Nephron progenitor cell (in vitro differentiated cells): ENCODE measurements at regions not wholly inside any gene's neighbourhood (a gene's known extent, or its start where the extent isn't known, plus 50 kb on each side); places are given as distances from the start of the nearest gene placed in this dataset.

Experiments
- DNase-seq: peaks from one replicate; pipeline ENCODE4 v3.0.0; 2021
- H3K27ac Mint-ChIP-seq: 2 replicates; pipeline ENCODE4 v1.8.0; 2021; ENCODE audit warnings: mild to moderate bottlenecking, moderate library complexity, mixed read lengths
- H3K27me3 Mint-ChIP-seq: 2 replicates; pipeline ENCODE4 v1.8.0; 2021; ENCODE audit warnings: mild to moderate bottlenecking, low read depth, mixed read lengths; ENCODE audit not compliant: poor library complexity
- H3K36me3 Mint-ChIP-seq: 2 replicates; pipeline ENCODE4 v1.8.0; 2021; ENCODE audit warnings: low read depth, mixed read lengths
- H3K4me1 Mint-ChIP-seq: 2 replicates; pipeline ENCODE4 v1.8.0; 2021; ENCODE audit warnings: mixed read lengths
- H3K4me3 Mint-ChIP-seq: 2 replicates; pipeline ENCODE4 v1.8.0; 2021; ENCODE audit warnings: mild to moderate bottlenecking, moderate library complexity, mixed read lengths
- H3K9me3 Mint-ChIP-seq: 2 replicates; pipeline ENCODE4 v1.8.0; 2021; ENCODE audit warnings: mild to moderate bottlenecking, moderate library complexity, mixed read lengths
- CTCF ChIP-seq: fragments of 200-600 bp; sonication (generic); IDR thresholded peaks from 2 replicates; pipeline ENCODE4 v1.5.0; 2021; ENCODE audit warnings: antibody characterized with exemption

DNA sequence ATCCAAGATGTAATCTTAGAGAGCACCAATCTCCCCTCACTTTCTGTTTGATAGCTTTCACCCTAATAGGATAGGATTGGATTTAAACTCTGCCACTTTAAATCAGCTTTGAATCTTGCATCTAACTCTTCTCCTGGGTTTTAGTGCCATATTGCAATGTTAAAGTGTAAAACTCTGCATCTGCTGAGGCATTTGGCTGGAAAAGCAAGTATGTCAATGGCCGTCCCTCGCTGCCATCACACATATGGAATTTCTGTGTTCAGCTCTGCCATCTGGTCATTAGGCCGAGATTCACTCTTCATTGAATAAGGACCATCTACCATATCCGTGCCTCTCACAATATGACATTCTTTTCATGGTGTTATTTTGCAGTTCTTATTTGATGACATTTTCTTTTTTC lies 728.1 kb upstream of the PIK3C3 start:
- H3K4me1 Mint-ChIP-seq = no peaks in the 10 kb centered on the region
- H3K27me3 Mint-ChIP-seq = no peaks in the 10 kb centered on the region
- no peak for TF ChIP-seq CTCF
- no peak overlapping the region for H3K4me3 Mint-ChIP-seq
- DNase-seq = no peak
- no peaks in the 10 kb centered on the region for H3K9me3 Mint-ChIP-seq
- H3K36me3 Mint-ChIP-seq = no peaks in the 10 kb centered on the region
- no peak overlapping the region for H3K27ac Mint-ChIP-seq

DNA sequence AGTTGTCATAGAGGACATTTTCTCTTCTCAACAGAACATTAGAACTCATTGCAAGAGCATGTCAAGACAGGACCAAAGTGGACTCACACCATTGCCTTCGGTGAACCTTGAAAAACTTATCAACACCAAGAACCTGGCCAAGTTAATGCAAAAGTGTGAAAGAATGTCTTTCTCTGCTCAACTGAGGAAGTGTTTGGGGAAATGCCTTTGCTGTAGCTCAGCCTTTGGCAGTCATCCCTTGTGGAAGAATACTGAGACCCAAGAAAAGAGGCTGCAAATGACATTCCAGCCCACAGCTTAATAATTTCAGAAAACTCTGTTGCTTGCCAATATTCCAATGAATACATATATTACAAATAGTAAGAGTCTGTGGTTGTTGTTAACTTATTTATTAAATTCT lies 728.8 kb upstream of the PIK3C3 start:
- H3K4me1 Mint-ChIP-seq = no peaks in the 10 kb centered on the region
- H3K27me3 Mint-ChIP-seq = no peaks in the 10 kb centered on the region

GRCh38 chr18:41216341-41217003 lies 738.6 kb upstream of the PIK3C3 start:
- DNase-seq = no peak
- Mint-ChIP-seq H3K36me3 (no peaks in the 10 kb centered on the region), H3K4me3 (no peak overlapping the region), H3K27ac (no peak overlapping the region), H3K27me3 (peaks cover 3% of the 10 kb centered on the region), H3K9me3 (no peaks in the 10 kb centered on the region), H3K4me1 (no peaks in the 10 kb centered on the region)
- TF ChIP-seq CTCF = no peak

More for the DNA sequence above, 728.8 kb upstream of the PIK3C3 start:
- no peaks in the 10 kb centered on the region for H3K9me3 Mint-ChIP-seq
- no peak overlapping the region for H3K27ac Mint-ChIP-seq
- DNase-seq = no peak
- no peaks in the 10 kb centered on the region for H3K36me3 Mint-ChIP-seq
- no peak overlapping the region for H3K4me3 Mint-ChIP-seq
- TF ChIP-seq CTCF = no peak

- Mint-ChIP-seq H3K9me3 (no peaks in the 10 kb centered on the region), H3K27me3 (peaks cover 1% of the 10 kb centered on the region), H3K4me3 (no peak overlapping the region), H3K36me3 (no peaks in the 10 kb centered on the region), H3K27ac (no peak overlapping the region), H3K4me1 (no peaks in the 10 kb centered on the region)
- TF ChIP-seq CTCF = no peak
- DNase-seq = no peak
Observed at GRCh38 chr18:41207706-41208105, 747.3 kb upstream of the PIK3C3 start.

DNA sequence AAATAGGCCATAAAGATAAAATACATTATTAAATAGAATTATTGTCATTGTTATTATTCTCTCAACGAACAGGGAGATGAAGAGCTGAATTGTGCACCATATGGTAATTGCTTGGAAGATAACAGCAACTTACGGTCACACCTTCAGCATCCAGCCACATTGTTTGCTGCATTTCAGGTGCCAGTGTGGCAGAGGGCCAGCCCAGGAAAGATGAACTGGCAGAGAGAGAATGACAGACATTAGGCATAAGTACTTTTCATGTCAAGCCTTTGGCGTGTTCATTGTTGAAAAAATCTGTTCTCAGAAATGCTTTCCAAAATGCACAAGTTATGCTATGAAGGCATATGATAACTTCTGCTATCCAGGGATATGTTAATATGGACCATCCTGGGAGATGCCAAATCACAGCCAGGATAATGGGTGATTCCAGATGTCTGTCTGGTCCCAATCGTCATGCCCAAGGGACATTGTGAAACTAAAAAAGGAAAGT lies 748.6 kb upstream of the PIK3C3 start:
- H3K9me3 Mint-ChIP-seq = no peaks in the 10 kb centered on the region
- no peak overlapping the region for H3K27ac Mint-ChIP-seq
- no peak for DNase-seq
- H3K4me1 Mint-ChIP-seq = no peaks in the 10 kb centered on the region
- no peaks in the 10 kb centered on the region for H3K36me3 Mint-ChIP-seq
- no peak for TF ChIP-seq CTCF
- H3K27me3 Mint-ChIP-seq = no peaks in the 10 kb centered on the region
- no peak overlapping the region for H3K4me3 Mint-ChIP-seq

DNA sequence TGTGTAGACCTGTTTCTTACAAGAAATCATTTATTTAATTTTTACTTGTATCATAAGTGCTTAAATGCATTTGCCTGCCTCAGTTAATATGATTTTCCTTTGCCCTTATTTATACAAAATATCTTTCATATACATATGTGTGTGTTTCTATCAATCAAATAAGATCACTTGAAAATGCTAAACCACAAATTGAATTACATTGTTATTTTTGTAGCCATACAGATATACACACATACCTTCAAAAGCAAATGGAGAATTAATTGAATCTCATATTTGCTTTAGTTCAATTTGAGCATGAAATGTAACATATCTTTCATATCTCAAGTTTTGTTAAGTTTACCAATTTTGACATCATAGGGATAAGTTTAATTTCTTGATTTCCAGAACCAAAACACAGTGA lies 755.8 kb upstream of the PIK3C3 start:
- Mint-ChIP-seq H3K27me3 (no peaks in the 10 kb centered on the region), H3K36me3 (peaks cover 15% of the 10 kb centered on the region), H3K27ac (no peak overlapping the region), H3K4me1 (no peaks in the 10 kb centered on the region), H3K9me3 (peaks cover 20% of the 10 kb centered on the region), H3K4me3 (no peak overlapping the region)
- no peak for TF ChIP-seq CTCF
- no peak for DNase-seq
